HG02588 (cell line): ENCODE measurements at regions not wholly inside any gene's neighbourhood (a gene's known extent, or its start where the extent isn't known, plus 50 kb on each side); places are given as distances from the start of the nearest gene placed in this dataset.
"Not testable (repeated sequence)": the region's sequence is repeated elsewhere in the genome, so short reads cannot be mapped to it uniquely, and the experiment has no call there.

Experiments
- ATAC-seq: cut with Tn5 transposase; IDR thresholded peaks from one replicate; pipeline ENCODE4 v1.9.1; 2021; ENCODE audit warnings: mild to moderate bottlenecking, moderate library complexity; ENCODE audit not compliant: unreplicated experiment

DNA sequence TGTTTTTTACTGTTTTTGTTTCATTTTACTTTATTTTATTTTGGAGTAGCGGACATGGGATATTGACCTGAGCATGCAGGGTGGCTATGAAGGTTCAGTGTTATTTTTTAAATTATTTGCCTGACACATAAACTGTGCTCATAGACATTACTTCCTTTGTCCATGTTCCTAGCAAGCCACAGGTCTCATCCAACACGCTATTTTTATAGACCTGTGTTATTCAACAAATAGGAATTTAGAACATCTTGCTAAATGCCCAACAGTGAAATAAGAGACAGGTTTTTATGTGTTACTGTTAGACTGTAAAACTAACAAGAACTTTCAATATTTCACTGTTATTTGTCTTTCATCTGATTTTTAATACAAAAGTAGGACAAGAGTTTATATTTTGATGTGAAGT, 756.4 kb downstream of the KCNT2 start:
- no peak for ATAC-seq

DNA sequence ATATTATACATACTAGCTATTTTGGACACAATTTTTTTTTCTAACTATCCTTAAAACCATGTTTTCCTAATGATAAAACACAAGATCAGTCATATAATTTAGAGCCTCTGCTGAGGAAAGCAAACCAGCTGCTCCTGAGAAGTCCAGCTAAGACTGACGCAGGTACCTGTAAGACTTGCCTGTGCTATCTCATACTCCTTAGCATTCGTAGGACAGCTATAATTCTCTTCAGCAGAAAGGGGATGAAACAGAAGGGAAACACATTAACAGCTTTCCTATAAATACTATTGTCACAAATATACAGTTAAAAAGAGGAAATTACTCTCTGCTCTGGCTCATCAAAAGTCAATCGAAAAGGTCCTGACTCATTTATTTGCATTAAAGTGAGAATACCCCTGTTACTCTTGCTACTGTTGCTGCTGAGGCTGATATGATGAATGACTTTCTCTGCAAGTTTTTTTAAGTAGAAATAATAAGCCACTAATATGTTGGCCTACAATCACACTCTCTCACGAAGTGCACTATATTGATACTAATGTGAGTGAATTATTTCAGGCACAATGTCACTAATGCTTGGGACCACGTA, 757.1 kb downstream of the KCNT2 start:
- no peak for ATAC-seq

DNA sequence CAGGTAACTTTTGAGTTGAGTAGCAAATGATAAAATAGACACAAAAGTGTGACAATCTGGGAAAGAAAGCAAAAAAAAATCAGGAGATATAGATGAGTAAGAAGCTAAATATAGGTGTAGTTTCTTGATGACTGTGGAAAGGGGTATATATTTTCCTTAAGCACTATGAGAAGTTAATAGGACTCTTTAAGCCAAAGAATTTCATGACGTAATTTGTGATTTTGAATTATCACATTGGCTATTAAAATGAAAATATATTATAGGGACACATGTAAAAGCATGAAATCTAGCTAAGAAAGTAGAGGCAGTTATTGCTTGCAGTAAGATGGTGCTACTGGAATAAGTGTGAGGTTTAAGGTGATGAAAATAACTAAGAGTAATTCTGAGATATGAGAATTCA, 759.1 kb downstream of the KCNT2 start:
- no peak for ATAC-seq

DNA sequence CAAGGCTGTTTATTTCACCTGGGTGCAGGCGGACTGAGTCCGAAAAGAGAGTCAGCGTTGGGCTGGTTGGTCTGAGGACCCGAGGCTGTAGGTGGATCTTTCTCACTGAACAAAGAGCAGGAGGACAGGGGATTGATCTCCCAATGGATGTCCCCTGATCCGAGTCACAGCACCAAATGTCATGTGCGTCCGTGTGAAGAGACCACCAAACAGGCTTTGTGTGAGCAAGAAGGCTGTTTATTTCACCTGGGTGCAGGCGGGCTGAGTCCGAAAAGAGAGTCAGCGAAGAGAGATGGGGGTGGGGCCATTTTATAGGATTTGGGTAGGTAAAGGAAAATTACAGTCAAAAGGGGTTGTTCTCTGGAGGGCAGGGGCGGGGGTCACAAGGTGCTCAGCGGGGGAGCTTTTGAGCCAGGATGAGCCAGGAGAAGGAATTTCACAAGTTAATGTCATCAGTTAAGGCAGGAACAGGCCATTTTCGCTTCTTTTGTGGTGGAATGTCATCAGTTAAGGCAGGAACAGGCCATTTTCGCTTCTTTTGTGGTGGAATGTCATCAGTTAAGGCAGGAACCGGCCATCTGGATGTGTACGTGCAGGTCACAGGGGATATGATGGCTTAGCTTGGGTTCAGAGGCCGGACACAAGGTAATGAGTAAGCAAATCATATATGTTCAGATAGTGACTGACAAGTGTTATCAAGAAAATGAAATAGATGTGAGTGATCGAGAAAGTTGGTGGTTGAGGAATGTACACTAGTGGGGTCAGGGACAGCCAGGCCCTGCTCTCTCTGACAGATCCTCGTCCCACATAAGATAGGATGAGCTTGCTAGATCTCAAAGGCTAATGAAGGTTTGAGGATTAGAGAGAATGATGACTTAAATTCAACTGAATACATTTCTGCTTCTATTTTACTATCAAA, 760.0 kb downstream of the KCNT2 start:
- not testable (repeated sequence) for ATAC-seq

DNA sequence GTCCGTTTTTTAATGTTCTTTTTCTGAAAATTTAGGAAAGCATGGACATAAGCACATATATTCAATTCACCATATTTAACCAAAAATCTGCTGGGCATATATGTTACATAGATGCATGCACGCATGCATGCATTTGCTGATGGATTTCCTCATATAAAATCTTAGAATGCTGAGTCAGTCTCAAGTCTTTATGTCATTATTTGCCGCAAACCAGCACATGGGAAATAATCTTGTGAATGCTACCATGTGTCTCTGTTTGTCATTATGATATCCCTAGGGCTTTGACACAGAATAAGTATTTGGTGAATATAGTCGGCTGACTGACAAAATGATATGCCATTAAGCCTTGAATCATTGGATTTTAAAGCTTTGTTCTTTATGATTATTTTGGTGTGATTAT, 776.5 kb downstream of the KCNT2 start:
- ATAC-seq: no peak

DNA sequence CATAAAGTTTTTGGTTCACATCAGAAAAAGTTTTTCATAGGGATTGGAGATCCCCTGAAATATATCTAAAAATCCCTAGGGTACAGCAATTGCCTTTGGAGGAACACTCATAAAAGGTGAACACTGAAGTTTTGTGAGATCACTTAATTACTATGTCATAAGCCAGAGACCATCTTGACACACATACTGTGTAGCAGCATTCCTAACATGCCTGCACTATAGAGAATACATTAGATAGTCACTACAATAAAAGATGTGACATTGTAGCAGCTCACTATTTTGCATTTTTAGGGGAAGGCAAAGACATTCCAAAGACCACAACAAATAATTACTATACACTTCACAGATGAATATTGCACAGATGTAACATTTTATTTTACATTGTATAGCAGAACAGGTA, 779.9 kb downstream of the KCNT2 start:
- no peak for ATAC-seq

DNA sequence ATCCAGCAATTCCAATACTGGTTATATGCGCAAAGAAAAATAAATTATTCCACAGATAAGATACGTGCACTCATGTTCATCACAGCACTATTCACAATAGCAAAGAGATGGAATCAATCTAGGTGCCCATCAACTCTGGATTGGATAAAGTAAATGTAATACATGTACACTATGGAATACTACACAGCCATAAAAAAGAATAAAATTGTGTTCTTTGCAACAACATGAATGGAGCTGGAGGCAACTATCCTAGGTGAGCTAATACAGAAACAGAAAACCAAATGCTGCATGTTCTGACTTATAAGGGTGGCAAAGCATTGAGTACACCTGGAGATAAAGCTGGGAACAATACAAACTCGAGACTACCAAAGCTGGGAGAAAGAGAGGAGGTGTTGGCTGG, 787.3 kb downstream of the KCNT2 start:
- ATAC-seq: no peak

DNA sequence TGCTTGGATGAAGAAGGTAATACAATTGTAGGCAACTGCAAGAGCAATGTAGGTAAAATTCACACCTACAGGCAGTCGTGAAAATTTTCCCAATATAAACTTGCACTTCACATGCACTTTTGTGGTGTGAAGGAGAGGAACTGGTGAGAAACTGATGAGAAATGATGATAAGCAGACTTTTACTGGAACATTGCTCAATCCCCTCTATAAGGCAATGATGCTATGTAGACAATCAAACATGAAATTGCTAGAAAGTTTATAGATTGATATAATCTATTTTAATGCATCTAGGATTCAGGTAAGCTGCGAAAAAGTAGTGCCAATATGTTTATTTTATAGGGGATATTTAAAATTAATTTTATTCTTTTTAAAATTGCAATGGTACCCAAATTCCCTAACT, 802.2 kb downstream of the KCNT2 start:
- no peak for ATAC-seq

DNA sequence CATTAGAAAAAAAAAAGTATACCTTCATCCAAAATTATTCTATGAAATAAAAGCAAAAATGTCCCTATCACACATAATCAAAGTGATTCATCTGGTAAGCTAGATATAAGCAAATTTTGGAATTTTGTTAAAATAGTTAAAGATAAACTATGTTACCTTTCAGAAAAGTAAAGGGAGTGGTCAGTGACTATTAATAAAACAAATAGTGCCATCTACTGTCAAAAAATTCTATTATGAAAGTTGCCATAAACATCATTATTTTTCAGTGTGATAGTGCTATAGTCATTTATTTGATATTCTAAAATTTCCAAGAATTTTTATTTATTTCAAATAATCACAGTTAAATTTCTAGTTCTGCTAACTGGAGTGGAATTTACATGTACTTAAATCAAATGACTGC, 803.7 kb downstream of the KCNT2 start:
- no peak for ATAC-seq

DNA sequence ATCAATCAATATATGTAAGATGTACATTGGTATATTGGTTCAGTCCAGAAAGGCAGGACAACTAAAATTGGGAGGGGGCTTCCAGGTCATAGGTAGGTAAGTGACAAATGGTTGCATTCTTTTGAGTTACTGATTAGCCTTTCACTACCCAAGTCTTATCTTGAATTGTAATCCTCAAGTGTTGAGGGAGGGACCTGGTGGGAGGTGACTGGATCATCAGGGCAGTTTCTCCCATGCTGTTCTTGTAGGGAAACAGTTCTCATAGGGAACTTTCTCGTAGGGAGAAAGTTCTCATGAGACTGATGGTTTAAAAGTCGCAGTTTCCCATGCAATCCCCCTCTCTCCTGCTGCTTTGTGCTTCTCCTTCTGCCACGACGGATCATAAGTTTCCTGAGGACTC, 809.2 kb downstream of the KCNT2 start:
- no peak for ATAC-seq

DNA sequence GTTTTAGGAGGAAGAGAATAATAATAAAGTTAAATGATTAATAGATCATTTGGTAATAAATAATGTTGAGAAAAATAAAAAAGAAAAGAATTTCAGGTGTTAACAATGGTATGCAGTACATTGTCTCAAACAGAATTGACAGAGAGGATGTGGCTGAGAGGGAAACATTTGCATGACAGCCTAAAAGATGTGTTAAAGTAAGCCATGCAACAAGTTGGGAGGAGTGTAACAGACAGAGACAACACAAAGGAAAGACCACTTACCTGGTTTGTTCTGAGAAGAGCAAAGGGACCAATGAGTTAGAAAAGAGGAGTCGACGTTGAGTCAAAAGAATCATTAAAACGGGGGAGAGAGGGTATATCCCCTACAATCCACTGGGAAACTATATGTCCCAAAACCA, 814.0 kb downstream of the KCNT2 start:
- no peak for ATAC-seq

DNA sequence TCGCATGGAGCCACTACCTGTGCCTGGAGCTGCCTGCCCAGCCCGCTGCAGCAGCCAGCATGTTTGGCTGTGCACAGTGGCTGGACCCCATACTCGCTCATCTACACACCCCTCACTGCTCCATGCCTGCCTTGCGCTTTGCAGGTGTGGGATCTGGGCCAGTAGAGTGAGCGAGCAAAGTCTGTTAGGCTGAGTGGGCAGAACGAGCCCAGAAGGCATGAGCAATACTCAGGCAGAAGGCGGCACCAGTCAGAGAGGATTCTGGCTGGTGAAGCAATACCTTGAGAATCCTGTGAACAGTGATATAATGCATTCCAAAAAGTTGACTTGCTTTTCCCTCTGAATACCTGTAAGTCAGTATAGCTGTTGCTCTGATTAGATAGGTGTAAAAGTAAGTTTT, 816.4 kb downstream of the KCNT2 start:
- no peak for ATAC-seq

DNA sequence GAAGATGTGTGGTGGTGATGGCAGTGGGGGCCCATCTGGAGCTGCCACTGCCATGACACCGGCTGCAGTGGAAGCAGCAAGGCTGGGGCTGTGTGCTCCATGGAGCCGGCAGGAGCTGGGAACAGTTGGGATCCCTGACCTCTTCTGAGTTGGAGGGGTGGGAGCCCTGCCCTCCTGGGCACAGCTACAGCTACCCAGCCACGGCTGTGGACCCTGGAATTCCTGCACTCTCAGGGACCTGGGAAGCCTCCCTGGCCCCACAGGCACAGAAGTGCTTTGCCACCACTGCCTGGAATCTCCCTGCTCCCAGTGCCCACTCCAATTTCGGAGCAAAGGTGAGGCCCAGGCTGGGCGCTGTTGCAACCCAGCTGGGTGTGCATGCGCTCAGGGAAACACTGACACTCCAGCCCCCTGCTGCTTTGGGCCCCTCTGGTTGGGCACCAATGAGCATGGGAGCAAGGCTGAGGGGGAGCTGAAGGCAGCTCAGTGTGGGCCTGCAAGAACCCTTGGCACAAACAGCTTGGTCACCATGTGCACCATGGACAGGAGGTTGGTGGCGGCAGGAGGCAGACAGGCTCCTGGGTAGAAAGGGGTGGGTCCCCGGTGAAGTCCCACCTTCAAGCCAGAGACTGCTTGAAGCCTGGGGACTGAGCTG, 817.6 kb downstream of the KCNT2 start:
- ATAC-seq: no peak

DNA sequence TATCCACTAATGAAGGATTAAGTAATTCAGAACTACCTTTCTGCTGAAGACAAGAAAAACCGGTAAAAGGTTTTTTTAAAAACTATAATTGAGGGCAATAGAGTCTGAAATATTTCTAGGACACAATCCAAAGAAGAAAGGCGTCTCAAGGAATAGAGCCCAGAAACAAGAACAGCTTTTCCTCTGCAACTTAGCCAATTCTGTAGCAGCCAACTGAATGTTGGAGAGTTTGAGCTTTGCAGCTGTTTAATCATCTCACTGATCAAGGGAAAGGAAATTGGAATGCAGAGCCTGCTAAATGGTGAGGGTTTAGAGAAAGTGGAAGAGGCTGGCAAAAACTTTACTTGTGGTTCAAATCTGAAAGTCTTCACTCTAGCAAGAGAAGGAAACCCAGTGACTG, 818.9 kb downstream of the KCNT2 start:
- ATAC-seq: no peak

DNA sequence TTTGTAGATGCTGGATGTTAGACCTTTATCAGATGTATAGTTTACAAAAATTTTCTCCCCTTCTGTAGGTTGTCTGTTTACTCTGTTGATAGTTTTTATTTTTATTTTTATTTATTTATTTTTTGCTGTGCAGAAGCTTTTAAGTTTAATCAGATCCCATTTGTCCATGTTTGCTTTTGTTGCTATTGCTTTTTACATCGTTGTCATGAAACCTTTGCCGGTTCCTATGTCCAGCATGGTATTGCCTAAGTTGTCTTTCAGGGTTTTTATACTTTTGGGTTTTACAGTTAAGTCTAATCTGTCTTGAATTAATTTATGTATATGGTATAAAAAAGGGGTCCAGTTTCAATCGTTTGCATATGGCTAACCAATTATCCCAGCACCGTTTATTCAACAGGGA, 819.5 kb downstream of the KCNT2 start:
- no peak for ATAC-seq

DNA sequence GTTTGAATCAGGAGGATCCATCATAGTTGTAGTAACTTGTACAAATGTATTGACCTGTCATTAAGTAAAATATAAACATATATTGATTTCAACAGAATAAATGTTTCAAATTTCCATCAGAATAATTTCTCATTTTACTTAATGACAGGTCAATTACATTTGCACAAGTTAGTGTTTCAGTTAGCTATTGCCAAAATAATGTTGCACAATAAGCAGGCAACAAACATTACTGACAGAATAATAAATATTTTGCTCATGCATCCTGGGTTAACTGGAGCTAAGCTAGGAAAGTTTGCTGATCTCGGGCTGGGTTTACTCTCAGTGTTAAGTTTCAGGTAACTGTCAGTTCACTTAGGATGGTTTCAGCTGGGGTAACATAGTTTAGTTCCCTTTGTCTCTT, 822.4 kb downstream of the KCNT2 start:
- no peak for ATAC-seq

DNA sequence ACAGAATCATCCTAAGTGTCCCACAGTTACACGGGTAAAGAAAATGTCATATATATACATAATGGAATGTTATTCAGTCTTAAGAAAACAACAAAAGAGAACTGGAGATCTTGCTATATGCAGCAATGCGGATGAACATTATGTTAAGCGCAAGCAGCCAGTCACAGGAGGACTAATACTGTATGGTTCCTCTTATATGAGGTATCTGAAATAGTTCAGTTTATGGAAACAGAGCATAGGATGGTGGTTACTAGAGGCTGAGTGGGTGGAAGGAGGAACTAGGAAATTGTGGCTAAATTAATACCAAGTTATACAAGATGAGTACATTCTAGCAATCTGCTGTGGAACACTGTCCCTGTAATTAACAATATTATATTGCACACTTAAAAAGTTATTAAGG, 834.3 kb downstream of the KCNT2 start:
- ATAC-seq: no peak

DNA sequence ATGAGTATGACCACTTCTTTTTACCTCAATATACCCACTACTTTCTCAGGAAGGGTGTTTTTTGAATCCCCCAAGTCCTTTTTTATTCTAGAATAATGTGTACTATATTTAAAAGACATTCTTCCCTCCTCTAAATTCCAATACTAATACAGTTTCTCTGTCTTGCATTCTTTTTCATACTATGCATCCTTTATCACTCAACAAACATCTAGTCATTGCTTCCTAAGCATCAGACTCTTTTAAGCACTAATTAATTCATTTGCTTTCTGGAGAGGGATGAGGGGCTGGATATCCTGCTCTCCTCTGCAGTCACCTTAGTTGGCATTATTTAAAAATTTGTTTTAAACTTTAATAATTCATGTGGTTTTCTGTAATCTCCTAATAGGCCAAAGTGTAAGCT, 838.8 kb downstream of the KCNT2 start:
- no peak for ATAC-seq

DNA sequence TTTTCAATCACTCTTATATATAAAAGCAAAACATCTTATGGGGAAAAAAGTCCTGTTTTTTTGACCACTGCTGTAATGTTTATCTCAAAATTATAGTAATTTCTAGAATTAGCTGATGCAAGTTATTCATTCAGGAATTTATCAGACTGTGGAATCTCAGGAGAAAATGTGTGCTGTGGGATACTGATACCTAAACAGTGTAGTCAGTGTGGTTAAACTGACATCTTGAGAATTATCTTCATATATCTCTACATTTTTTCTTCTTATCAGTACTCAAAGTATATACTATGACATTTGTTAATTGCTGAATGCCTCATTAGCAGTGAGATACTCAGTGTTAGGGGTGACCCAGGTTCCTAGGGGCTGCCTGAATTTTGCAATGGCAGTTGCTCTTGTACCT, 839.3 kb downstream of the KCNT2 start:
- no peak for ATAC-seq

DNA sequence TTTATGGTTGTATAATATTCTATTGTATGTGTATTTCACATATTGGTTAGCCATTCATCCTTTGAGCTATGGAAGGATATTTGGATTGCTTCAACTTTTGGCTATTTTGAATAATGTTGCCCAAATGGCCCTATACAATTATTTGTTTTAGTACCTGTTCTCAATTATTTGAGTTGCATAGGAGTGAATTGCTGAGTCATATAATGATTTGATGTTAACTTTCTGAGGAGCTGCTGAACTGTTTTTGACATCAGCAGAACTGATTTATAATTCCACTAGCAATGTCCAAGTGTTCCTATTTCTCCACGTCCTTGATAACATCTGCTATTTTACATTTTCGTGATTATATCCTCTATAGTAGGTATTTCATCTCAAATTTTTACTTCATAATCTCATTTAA, 839.9 kb downstream of the KCNT2 start:
- no peak for ATAC-seq

DNA sequence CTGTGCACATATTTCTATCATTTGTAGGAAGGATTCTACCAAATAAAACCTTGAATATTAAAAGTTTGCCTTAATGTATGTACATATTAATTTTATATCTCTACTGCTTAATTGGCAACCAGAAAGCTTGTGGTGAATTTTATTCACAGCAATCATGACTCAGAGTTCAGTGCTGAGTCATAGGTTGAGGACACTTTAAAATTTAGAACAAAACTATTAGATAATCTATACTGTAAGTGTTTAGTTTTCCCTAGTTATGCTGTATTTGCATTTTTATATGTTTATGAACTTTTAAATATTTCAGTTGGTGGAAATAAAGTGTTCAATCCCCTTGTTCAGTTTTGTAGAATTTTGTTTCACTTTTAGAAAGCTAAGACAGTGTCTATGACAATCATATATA, 841.5 kb downstream of the KCNT2 start:
- ATAC-seq: no peak

DNA sequence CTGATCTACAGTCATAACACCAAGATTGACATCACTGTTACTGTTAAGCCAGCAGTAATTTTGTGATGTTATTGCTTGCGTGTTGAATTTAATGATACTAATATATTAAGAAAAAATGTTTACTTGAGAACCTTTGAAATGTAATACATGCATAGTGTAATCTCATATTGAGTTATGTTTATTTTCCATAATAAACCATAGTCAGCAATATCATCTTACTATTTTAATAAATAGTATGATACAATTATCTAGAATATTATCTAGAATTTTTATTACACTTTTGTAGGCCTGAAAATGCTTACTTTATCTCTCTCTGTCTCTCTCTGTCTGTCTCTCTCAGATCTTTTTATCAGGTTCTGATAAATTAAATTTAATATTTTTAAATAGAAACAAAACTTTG, 843.1 kb downstream of the KCNT2 start:
- no peak for ATAC-seq
